DND-41 (cell line): ENCODE measurements at regions not wholly inside any gene's neighbourhood (a gene's known extent, or its start where the extent isn't known, plus 50 kb on each side); places are given as distances from the start of the nearest gene placed in this dataset.

ENCODE experiments used
- ATAC-seq: fragments of 200-7000 bp; cut with Tn5 transposase; 3 replicates; pipeline ENCODE4 v1.9.1; 2021; ENCODE audit warnings: low read depth; ENCODE audit not compliant: insufficient read depth
- DNase-seq: peaks from one replicate; pipeline ENCODE4 v3.0.0-alpha.2; 2020
- H2AFZ ChIP-seq: 2 replicates; pipeline ENCODE4 v1.6.0; 2012; ENCODE audit warnings: low read depth, low read length
- H3K27ac ChIP-seq: 2 replicates; pipeline ENCODE4 v1.5.1; 2012; ENCODE audit warnings: low read length, inconsistent platforms
- H3K27me3 ChIP-seq: fragments of 200-600 bp; sonication (generic); 2 replicates; pipeline ENCODE4 v1.6.0; 2012; ENCODE audit warnings: low read length, mild to moderate bottlenecking, inconsistent platforms; ENCODE audit not compliant: insufficient read depth, poor library complexity
- H3K36me3 ChIP-seq: 2 replicates; pipeline ENCODE4 v1.5.1; 2012; ENCODE audit warnings: low read length, inconsistent platforms; ENCODE audit not compliant: insufficient read depth
- H3K4me1 ChIP-seq: 2 replicates; pipeline ENCODE4 v1.5.1; 2012; ENCODE audit warnings: mild to moderate bottlenecking, low read length; ENCODE audit not compliant: insufficient read depth
- H3K4me2 ChIP-seq: 2 replicates; pipeline ENCODE4 v1.6.0; 2012; ENCODE audit warnings: mild to moderate bottlenecking, moderate library complexity, low read length, inconsistent platforms; ENCODE audit not compliant: insufficient read depth
- H3K4me3 ChIP-seq, 2 experiments: fragments of 200-600 bp in 1 of 2; shearing (Covaris generic) in 1 of 2; 2 replicates each; pipeline ENCODE4 v1.5.1; 2012 to 2016; ENCODE audit warnings: inconsistent platforms in 2 of 2, low read length in 2 of 2, mild to moderate bottlenecking in 2 of 2, low read depth in 1 of 2, moderate library complexity in 1 of 2
- H3K79me2 ChIP-seq: 2 replicates; pipeline ENCODE4 v1.6.0; 2012; ENCODE audit warnings: low read length, inconsistent platforms; ENCODE audit not compliant: insufficient read depth
- H3K9ac ChIP-seq: 2 replicates; pipeline ENCODE4 v1.6.0; 2012; ENCODE audit warnings: low read depth, mild to moderate bottlenecking, inconsistent platforms, low read length, moderate library complexity
- H3K9me3 ChIP-seq: 2 replicates; pipeline ENCODE4 v1.5.1; 2012; ENCODE audit warnings: low read length, moderate library complexity, mild to moderate bottlenecking, inconsistent platforms; ENCODE audit not compliant: insufficient read depth, severe bottlenecking
- H4K20me1 ChIP-seq: 2 replicates; pipeline ENCODE4 v1.6.0; 2012; ENCODE audit warnings: low read length; ENCODE audit not compliant: insufficient read depth
- CTCF ChIP-seq: IDR thresholded peaks from 2 replicates; pipeline ENCODE4 v1.5.1; 2012; ENCODE audit warnings: borderline replicate concordance, low read length, moderate library complexity, mild to moderate bottlenecking; ENCODE audit not compliant: poor library complexity, severe bottlenecking; ENCODE audit errors: extremely low read depth
- EZH2 ChIP-seq: IDR thresholded peaks from 3 replicates; pipeline ENCODE4 v1.6.1; 2012; ENCODE audit warnings: borderline replicate concordance, low read depth, mild to moderate bottlenecking, moderate library complexity, low read length, inconsistent platforms; ENCODE audit not compliant: severe bottlenecking

DNA sequence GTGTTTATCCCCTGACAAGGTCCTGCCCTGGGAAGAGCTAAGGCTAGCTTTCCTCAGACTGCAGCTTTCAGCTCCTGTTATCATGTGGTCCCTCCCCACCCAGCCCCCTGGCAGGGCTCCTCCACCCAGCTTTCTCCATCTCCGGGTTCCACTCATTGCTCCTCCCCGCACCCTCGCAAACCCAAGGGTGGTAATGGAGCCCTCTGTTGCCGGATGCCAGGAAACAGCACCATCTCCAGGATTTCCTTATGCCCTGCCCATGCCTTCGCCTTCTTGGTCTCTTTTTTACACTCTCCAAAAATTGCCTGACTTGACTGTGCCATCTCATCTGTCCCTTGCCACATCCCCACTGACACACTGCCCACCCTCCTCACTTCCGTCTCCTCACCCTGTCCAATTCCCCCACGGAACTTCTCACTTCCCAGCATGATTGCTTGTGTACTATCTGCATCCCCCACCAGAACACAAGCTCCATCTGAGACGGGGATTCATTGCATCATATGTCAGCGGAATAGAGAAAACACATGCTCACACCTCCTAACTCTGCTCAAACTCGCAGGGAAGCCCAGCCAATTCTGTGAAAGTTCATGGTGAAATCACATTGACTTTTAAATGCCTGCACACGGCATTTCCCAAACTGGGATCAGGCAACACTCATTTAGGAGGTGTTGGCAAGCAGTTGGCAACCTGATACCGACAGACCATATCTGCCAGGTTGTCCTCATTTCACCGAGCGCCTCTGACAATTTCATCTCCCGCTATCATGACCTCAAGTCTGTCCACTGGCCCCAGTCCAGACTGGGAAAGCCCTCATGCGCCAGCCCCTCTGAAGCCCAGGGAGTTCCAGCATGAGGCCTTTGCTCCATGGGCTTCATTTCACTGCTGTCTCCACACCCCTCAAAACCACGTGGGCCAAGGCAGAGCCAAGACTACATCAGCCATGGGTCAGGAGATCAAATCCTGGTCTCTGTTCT, 201.1 kb downstream of the MATN1 start:
- no peak for ATAC-seq
- H3K36me3 ChIP-seq, result no peaks in the 10 kb centered on the region
- no peak overlapping the region for H3K27ac ChIP-seq
- H4K20me1 ChIP-seq, result no peaks in the 10 kb centered on the region; the same call in 1 of the 2 replicates
- no peaks in the 10 kb centered on the region for H3K4me1 ChIP-seq
- no peaks in the 10 kb centered on the region for H3K9me3 ChIP-seq
- H3K9ac ChIP-seq, result no peak overlapping the region
- H3K27me3 ChIP-seq, result no peaks in the 10 kb centered on the region
- H3K4me3 ChIP-seq, result no peak overlapping the region
- DNase-seq, result no peak
- TF ChIP-seq EZH2, result no peak
- no peak for TF ChIP-seq CTCF
- H3K4me2 ChIP-seq, result no peak overlapping the region
- H3K79me2 ChIP-seq, result no peaks in the 10 kb centered on the region
- no peak overlapping the region for H2AFZ ChIP-seq

DNA sequence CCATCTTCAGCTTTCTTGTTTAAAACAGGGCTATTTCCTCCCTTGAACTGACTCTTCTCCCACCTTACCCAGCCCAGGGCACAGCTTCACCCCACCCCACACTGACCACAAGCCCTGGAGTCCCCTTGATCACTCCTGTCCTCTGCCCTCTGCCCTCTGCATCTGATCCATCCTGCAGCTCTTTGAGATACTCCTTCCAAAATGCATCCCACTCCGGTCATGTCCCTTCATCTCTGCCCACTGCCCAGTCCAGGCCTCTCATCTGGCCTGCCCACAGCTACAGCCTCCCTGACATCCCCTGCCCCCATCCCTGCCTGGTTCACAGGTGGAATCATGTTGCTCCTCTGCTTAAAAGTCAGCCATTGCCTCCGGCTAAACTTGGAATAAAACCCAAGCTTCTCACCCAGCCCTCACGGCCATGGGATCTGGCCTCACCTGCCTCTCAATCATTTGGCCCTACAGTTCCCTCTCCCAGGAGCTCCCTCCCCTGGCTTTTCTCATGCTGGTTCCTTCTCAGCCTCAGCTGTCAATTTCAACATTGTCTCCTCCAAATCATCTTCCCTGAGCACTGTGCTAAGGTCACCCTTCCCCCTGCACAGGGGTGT, 202.0 kb downstream of the MATN1 start:
- no peak overlapping the region for H3K9ac ChIP-seq
- TF ChIP-seq EZH2 (no peak), CTCF (no peak)
- no peak overlapping the region for H2AFZ ChIP-seq
- no peak for DNase-seq
- H3K79me2 ChIP-seq, result no peaks in the 10 kb centered on the region
- H3K27me3 ChIP-seq, result no peaks in the 10 kb centered on the region
- no peak overlapping the region for H3K4me3 ChIP-seq
- no peak for ATAC-seq
- no peaks in the 10 kb centered on the region for H3K9me3 ChIP-seq
- no peaks in the 10 kb centered on the region for H3K36me3 ChIP-seq
- H3K4me2 ChIP-seq, result no peak overlapping the region
- no peaks in the 10 kb centered on the region; the same call in 1 of the 2 replicates for H4K20me1 ChIP-seq
- no peak overlapping the region for H3K27ac ChIP-seq
- no peaks in the 10 kb centered on the region for H3K4me1 ChIP-seq

- Histone ChIP-seq H3K79me2 (no peaks in the 10 kb centered on the region), H3K9ac (no peak overlapping the region), H3K4me3 (no peak overlapping the region), H3K9me3 (no peaks in the 10 kb centered on the region), H3K27ac (no peak overlapping the region), H3K36me3 (no peaks in the 10 kb centered on the region), H3K4me2 (no peak overlapping the region), H2AFZ (no peak overlapping the region), H3K27me3 (no peaks in the 10 kb centered on the region), H3K4me1 (peaks cover 6% of the 10 kb centered on the region), H4K20me1 (no peaks in the 10 kb centered on the region; the same call in 1 of the 2 replicates)
- ATAC-seq (no peak), DNase-seq (no peak)
- TF ChIP-seq CTCF (no peak), EZH2 (no peak)
Measured at GRCh38 chr1:30520476-30520875, 202.9 kb downstream of the MATN1 start.
